Gastroesophageal sphincter (tissue), 3 donors: ENCODE measurements at regions not wholly inside any gene's neighbourhood (a gene's known extent, or its start where the extent isn't known, plus 50 kb on each side); places are given as distances from the start of the nearest gene placed in this dataset.

ENCODE experiments used
- EP300 ChIP-seq: sonication (generic); formaldehyde crosslinking; IDR thresholded peaks from one replicate; pipeline ENCODE4 v1.6.1; 2017; ENCODE audit warnings: antibody characterized with exemption, mild to moderate bottlenecking
- POLR2A ChIP-seq, 2 donors: fragments of 450-650 bp; IDR thresholded peaks; one replicate each; pipeline ENCODE4 v1.6.1; 2017; ENCODE audit warnings: antibody characterized with exemption in 2 of 2, mild to moderate bottlenecking in 2 of 2, moderate library complexity in 1 of 2
- POLR2AphosphoS5 ChIP-seq: sonication (generic); formaldehyde crosslinking; IDR thresholded peaks from one replicate; pipeline ENCODE4 v1.6.1; 2017; ENCODE audit warnings: antibody characterized with exemption
- TF ChIP-seq, protein P1 (sequence below), 4 experiments: fragments of 200-600 bp in 2 of 4; fragments of 450-650 bp in 2 of 4; sonication (generic) in 1 of 4; IDR thresholded peaks; one replicate each; pipeline ENCODE4 v1.5.1; 2017 to 2019; ENCODE audit warnings: antibody characterized with exemption in 4 of 4, mild to moderate bottlenecking in 2 of 4, moderate library complexity in 2 of 4

DNA sequence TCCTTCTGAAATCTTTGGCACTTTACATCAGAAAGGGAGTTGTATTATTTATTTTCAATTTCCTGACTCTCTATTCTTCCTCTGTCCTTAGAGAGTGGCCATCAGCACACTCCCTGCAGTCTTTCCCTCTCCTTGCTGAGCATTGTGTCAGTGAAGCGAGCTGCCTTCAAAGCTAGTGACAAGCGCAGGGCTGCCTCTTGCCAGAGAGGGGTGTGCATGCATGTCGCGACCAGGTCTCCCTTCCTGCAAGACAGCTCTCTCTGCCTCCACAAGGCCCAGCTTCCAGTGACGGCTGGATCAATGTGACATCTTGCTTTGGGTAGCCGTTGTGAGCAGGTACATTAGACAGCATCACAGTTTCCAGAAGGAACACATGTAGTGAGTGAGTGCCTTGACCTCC is 810.9 kb upstream of the TENM3 start:
- TF ChIP-seq, protein P1, sequence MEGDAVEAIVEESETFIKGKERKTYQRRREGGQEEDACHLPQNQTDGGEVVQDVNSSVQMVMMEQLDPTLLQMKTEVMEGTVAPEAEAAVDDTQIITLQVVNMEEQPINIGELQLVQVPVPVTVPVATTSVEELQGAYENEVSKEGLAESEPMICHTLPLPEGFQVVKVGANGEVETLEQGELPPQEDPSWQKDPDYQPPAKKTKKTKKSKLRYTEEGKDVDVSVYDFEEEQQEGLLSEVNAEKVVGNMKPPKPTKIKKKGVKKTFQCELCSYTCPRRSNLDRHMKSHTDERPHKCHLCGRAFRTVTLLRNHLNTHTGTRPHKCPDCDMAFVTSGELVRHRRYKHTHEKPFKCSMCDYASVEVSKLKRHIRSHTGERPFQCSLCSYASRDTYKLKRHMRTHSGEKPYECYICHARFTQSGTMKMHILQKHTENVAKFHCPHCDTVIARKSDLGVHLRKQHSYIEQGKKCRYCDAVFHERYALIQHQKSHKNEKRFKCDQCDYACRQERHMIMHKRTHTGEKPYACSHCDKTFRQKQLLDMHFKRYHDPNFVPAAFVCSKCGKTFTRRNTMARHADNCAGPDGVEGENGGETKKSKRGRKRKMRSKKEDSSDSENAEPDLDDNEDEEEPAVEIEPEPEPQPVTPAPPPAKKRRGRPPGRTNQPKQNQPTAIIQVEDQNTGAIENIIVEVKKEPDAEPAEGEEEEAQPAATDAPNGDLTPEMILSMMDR (IDR thresholded peaks at IDR 0.05) = no peak
- TF ChIP-seq POLR2A (IDR thresholded peaks at IDR 0.05) (no peak), POLR2AphosphoS5 (no peak), EP300 (no peak)
